ENCODE measurements at regions not wholly inside any gene's neighbourhood (a gene's known extent, or its start where the extent isn't known, plus 50 kb on each side); places are given as distances from the start of the nearest gene placed in this dataset.

DNA sequence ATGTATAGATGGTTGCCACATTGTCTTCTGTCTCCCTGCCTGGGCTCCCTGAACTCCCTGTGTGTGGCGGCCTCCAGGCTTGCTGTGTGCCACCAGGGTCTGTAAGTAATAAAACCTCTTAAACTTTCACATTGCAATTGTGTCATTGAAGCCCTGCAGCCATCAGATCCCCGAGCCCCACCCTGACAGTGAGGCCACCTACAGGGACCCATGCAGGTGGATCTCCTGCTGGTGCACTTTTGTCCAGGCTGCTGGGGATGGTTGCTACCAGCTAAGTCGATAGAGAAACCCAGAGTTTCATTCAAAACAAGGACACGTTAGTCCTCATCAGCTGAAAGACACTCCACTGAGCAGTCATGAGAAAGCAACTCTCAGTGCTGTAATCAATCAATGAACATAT is 133.6 kb upstream of the PRICKLE2 start:
- TF ChIP-seq EZH2 (IDR thresholded peaks at IDR 0.05; ENCODE audit: insufficient read depth, poor library complexity, severe bottlenecking): no peak
- TF ChIP-seq EZH2phosphoT487 (IDR thresholded peaks at IDR 0.05; ENCODE audit: insufficient read depth, low read depth): no peak

Data from GM23248 (cell line).